ENCODE measurements at regions not wholly inside any gene's neighbourhood (a gene's known extent, or its start where the extent isn't known, plus 50 kb on each side); places are given as distances from the start of the nearest gene placed in this dataset.

GRCh38 chr14:85239791-85240190, 290.2 kb upstream of the FLRT2 start:
- H3K27ac ChIP-seq, result no peak overlapping the region

GRCh38 chr14:85241022-85241855, 288.7 kb upstream of the FLRT2 start:
- no peak overlapping the region for H2AFZ ChIP-seq (ENCODE audit: low read depth)
- no peak overlapping the region for H3K4me3 ChIP-seq (IDR thresholded peaks at IDR 0.05; ENCODE audit: insufficient read depth, low read depth, low read length)
- H3K9ac ChIP-seq, result no peak overlapping the region
- no peaks in the 10 kb centered on the region for H3K36me3 ChIP-seq (ENCODE audit: insufficient read depth)
- H4K20me1 ChIP-seq (ENCODE audit: insufficient read depth), result no peaks in the 10 kb centered on the region
- no peak for TF ChIP-seq CTCF (conservative IDR thresholded peaks at IDR 0.05; ENCODE audit: low read depth, low read length)
- no peaks in the 10 kb centered on the region for H3K79me2 ChIP-seq (ENCODE audit: insufficient read depth, low read depth)
- H3K27me3 ChIP-seq (ENCODE audit: insufficient read depth, low read depth), result no peaks in the 10 kb centered on the region
- H3K4me2 ChIP-seq, result no peak overlapping the region
- no peak overlapping the region for H3K27ac ChIP-seq
- no peaks in the 10 kb centered on the region for H3K4me1 ChIP-seq (ENCODE audit: low read depth, poor library complexity, severe bottlenecking)

More at GRCh38 chr14:85239791-85240190, 290.2 kb upstream of the FLRT2 start:
- no peaks in the 10 kb centered on the region for H3K79me2 ChIP-seq (ENCODE audit: insufficient read depth, low read depth)
- no peak overlapping the region for H3K4me2 ChIP-seq
- no peak overlapping the region for H3K9ac ChIP-seq
- H3K4me3 ChIP-seq (IDR thresholded peaks at IDR 0.05; ENCODE audit: insufficient read depth, low read depth, low read length), result no peak overlapping the region
- no peaks in the 10 kb centered on the region for H3K4me1 ChIP-seq (ENCODE audit: low read depth, poor library complexity, severe bottlenecking)
- H4K20me1 ChIP-seq (ENCODE audit: insufficient read depth), result no peaks in the 10 kb centered on the region
- no peaks in the 10 kb centered on the region for H3K27me3 ChIP-seq (ENCODE audit: insufficient read depth, low read depth)
- no peak for TF ChIP-seq CTCF (conservative IDR thresholded peaks at IDR 0.05; ENCODE audit: low read depth, low read length)
- H2AFZ ChIP-seq (ENCODE audit: low read depth), result no peak overlapping the region
- H3K36me3 ChIP-seq (ENCODE audit: insufficient read depth), result no peaks in the 10 kb centered on the region

- Histone ChIP-seq H3K4me2 (no peak overlapping the region), H4K20me1 (ENCODE audit: insufficient read depth) (no peaks in the 10 kb centered on the region), H3K9ac (no peak overlapping the region), H3K27me3 (ENCODE audit: insufficient read depth, low read depth) (no peaks in the 10 kb centered on the region), H3K27ac (no peak overlapping the region), H3K36me3 (ENCODE audit: insufficient read depth) (no peaks in the 10 kb centered on the region), H3K4me1 (ENCODE audit: low read depth, poor library complexity, severe bottlenecking) (no peaks in the 10 kb centered on the region), H2AFZ (ENCODE audit: low read depth) (no peak overlapping the region), H3K4me3 (IDR thresholded peaks at IDR 0.05; ENCODE audit: insufficient read depth, low read depth, low read length) (no peak overlapping the region), H3K79me2 (ENCODE audit: insufficient read depth, low read depth) (no peaks in the 10 kb centered on the region)
- no peak for TF ChIP-seq CTCF (conservative IDR thresholded peaks at IDR 0.05; ENCODE audit: low read depth, low read length)
These were observed 287.3 kb upstream of the FLRT2 start for GRCh38 chr14:85242666-85243065.

- no peak overlapping the region for H3K27ac ChIP-seq
- no peak overlapping the region for H2AFZ ChIP-seq (ENCODE audit: low read depth)
- no peak overlapping the region for H3K4me2 ChIP-seq
- no peaks in the 10 kb centered on the region for H4K20me1 ChIP-seq (ENCODE audit: insufficient read depth)
- no peaks in the 10 kb centered on the region for H3K79me2 ChIP-seq (ENCODE audit: insufficient read depth, low read depth)
- no peak for TF ChIP-seq CTCF (conservative IDR thresholded peaks at IDR 0.05; ENCODE audit: low read depth, low read length)
- H3K4me1 ChIP-seq (ENCODE audit: low read depth, poor library complexity, severe bottlenecking), result no peaks in the 10 kb centered on the region
- H3K36me3 ChIP-seq (ENCODE audit: insufficient read depth), result no peaks in the 10 kb centered on the region
- H3K4me3 ChIP-seq (IDR thresholded peaks at IDR 0.05; ENCODE audit: insufficient read depth, low read depth, low read length), result no peak overlapping the region
- no peak overlapping the region for H3K9ac ChIP-seq
- no peaks in the 10 kb centered on the region for H3K27me3 ChIP-seq (ENCODE audit: insufficient read depth, low read depth)
These were observed 286.6 kb upstream of the FLRT2 start for GRCh38 chr14:85243321-85243720.
